ENCODE measurements at regions not wholly inside any gene's neighbourhood (a gene's known extent, or its start where the extent isn't known, plus 50 kb on each side); places are given as distances from the start of the nearest gene placed in this dataset.

DNA sequence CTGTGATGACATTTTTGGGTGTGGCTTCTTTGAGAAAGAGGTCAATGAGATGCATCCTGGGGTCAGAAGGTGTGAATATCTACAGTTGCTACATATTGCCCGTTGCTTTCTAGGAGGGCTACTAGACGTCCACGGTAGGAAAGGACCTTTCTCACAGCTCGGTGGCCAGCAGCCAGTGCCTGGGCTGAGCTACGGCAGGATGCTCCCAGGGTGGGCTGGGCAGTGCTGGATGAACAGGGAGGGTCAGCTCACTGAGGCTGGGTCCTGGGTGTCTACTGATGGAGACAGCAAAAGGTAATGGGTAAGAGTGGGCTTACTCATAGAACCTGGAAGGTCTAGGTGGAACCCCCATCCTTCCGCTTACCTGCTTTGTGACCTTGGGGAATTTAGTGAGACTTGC is 188.3 kb upstream of the WSCD1 start:
- TF ChIP-seq, protein P1, sequence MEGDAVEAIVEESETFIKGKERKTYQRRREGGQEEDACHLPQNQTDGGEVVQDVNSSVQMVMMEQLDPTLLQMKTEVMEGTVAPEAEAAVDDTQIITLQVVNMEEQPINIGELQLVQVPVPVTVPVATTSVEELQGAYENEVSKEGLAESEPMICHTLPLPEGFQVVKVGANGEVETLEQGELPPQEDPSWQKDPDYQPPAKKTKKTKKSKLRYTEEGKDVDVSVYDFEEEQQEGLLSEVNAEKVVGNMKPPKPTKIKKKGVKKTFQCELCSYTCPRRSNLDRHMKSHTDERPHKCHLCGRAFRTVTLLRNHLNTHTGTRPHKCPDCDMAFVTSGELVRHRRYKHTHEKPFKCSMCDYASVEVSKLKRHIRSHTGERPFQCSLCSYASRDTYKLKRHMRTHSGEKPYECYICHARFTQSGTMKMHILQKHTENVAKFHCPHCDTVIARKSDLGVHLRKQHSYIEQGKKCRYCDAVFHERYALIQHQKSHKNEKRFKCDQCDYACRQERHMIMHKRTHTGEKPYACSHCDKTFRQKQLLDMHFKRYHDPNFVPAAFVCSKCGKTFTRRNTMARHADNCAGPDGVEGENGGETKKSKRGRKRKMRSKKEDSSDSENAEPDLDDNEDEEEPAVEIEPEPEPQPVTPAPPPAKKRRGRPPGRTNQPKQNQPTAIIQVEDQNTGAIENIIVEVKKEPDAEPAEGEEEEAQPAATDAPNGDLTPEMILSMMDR (IDR thresholded peaks at IDR 0.05; ENCODE audit: insufficient read depth, low read length, poor library complexity, severe bottlenecking) = no peak
- no peak for TF ChIP-seq EZH2phosphoT487 (conservative IDR thresholded peaks at IDR 0.05; ENCODE audit: low read length)

All from SU-DHL-6 (cell line).